Spinal cord (tissue), 10 donors: ENCODE measurements at regions not wholly inside any gene's neighbourhood (a gene's known extent, or its start where the extent isn't known, plus 50 kb on each side); places are given as distances from the start of the nearest gene placed in this dataset. TPM values are rescaled to one million over a fixed set of nuclear protein-coding genes. Genes with fewer than 3 reads are reported as not detected.
"Not testable (repeated sequence)": the region's sequence is repeated elsewhere in the genome, so short reads cannot be mapped to it uniquely, and the experiment has no call there.

Experiments
- DNase-seq, 6 donors: peaks; one replicate each; pipeline versions ENCODE4 v3.0.0 to v3.0.0-alpha.2; 2013 to 2015; ENCODE audit warnings: low spot score in 6 of 6, low read depth in 4 of 6
- H3K27ac ChIP-seq: one replicate; pipeline ENCODE4 v1.5.1; 2013; ENCODE audit warnings: low read depth, low read length, control low read depth
- H3K27me3 ChIP-seq: one replicate; pipeline ENCODE4 v1.6.1; 2013; ENCODE audit warnings: low read length; ENCODE audit not compliant: control insufficient read depth, insufficient read depth
- H3K36me3 ChIP-seq: one replicate; pipeline ENCODE4 v1.6.1; 2013; ENCODE audit warnings: low read length; ENCODE audit not compliant: control insufficient read depth, insufficient read depth
- H3K4me1 ChIP-seq: one replicate; pipeline ENCODE4 v1.6.1; 2013; ENCODE audit warnings: low read length; ENCODE audit not compliant: control insufficient read depth, insufficient read depth
- H3K4me3 ChIP-seq: one replicate; pipeline ENCODE4 v1.5.1; 2013; ENCODE audit warnings: low read depth, low read length, control low read depth
- H3K9me3 ChIP-seq: one replicate; pipeline ENCODE4 v1.6.1; 2013; ENCODE audit warnings: low read length; ENCODE audit not compliant: control insufficient read depth, insufficient read depth
- WGBS: methylation state at CpG from one replicate; pipeline ENCODE4 v1.1.5; 2013; ENCODE audit warnings: missing lambda C conversion rate; ENCODE audit not compliant: insufficient coverage; 5-methylcytosine and 5-hydroxymethylcytosine counted together
- small RNA-seq: library from RNA; depleted of rRNA; stranded (forward); fragments of <200 nt; gene quantifications from one replicate; pipeline ENCODE3, GENCODE V24; 2014; ENCODE audit warnings: low replicate concordance
- donor health status: healthy.

DNA sequence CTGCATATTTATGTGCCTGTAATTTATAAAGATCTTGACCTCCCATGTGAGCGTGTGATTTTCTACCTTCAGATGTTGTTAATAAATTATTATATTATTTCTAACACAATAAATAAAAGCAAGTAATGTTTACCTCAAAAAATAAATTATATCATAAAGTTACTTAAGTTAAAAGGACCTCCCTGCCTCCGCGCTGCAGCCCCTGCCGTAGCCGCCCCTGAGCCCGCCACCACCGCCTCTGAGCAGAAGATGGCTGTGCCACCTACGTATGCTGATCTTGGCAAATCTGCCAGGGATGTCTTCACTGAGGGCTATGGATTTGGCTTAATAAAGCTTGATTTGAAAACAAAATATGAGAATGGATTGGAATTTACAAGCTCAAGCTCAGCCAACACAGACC is 119.6 kb upstream of the BRWD3 start:
- H3K4me1 ChIP-seq: no peaks in the 10 kb centered on the region
- no peak for DNase-seq
- H3K27ac ChIP-seq: no peak overlapping the region
- 91% methylated on average over 7 of the region's 8 CpGs for WGBS
- no peaks in the 10 kb centered on the region for H3K27me3 ChIP-seq
- peaks cover 5% of the 10 kb centered on the region for H3K9me3 ChIP-seq
- no peak overlapping the region for H3K4me3 ChIP-seq
- H3K36me3 ChIP-seq: no peaks in the 10 kb centered on the region

DNA sequence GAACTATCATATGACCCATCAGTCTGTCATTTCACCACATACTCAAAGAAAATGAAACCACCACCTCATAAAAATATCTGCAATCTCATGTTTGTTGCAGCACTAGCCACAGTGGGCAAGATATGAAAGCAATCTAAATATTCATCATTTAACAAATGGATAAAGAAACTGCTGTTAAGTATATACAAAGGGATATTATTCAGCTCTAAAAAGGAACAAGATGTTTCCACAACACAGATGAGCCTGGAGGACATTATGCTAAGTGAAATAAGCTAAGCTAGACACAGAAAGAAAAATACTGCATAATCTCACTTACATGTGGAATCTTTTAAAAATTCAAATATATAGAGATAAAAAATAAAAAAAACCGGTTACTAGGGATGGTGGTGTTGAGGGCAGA is 108.2 kb upstream of the BRWD3 start:
- no peak for DNase-seq
- no CpG with 5 or more reads among the region's 1 CpG for WGBS
- Histone ChIP-seq H3K27me3 (no peaks in the 10 kb centered on the region), H3K4me1 (no peaks in the 10 kb centered on the region), H3K27ac (no peak overlapping the region), H3K9me3 (no peaks in the 10 kb centered on the region), H3K36me3 (no peaks in the 10 kb centered on the region), H3K4me3 (no peak overlapping the region)

DNA sequence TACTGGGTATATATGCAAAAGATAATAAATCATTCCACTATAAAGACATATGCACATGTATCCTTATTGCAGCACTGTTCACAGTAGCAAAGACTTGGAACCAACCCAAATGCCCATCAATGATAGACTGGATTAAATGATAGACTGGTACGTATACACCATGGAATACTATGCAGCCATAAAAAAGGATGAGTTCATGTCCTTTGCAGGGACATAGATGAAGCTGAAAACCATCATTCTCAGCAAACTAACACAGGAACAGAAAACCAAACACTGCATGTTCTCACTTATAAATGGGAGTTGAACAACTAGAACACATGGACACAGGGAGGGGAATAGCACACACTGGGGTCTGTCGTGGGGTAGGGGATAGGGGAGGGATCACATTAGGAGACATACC is 102.7 kb upstream of the BRWD3 start:
- H3K4me3 ChIP-seq, H3K27me3 ChIP-seq, H3K36me3 ChIP-seq, DNase-seq, H3K4me1 ChIP-seq, H3K9me3 ChIP-seq, H3K27ac ChIP-seq: not testable (repeated sequence)
- WGBS: no CpG with 5 or more reads among the region's 2 CpGs

DNA sequence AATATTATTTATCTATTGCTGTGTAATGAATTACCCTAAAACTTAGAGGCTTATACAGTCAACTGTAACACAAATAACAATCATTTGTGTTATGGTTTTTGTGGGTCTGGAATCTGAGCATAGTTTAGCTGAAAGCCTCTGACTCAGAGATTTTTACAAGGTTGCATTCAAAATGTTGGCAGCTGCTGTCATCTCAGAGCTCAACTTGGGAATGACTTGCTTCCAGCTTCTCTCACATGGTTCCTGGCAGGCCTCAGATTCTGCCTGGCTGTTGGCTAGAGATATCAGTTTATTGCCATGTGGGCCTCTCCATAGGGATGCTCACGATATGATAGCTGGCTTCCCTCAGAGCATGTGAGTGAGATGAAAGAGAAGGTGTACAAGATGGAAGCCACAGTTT is 70.2 kb upstream of the BRWD3 start:
- H3K36me3 ChIP-seq: no peaks in the 10 kb centered on the region
- H3K27ac ChIP-seq: no peak overlapping the region
- no peaks in the 10 kb centered on the region for H3K9me3 ChIP-seq
- peaks cover 3% of the 10 kb centered on the region for H3K27me3 ChIP-seq
- WGBS: 10% methylated on average over 1 of the region's 1 CpG
- peak in 1 of 6 donors; percentile 41 for DNase-seq
- no peaks in the 10 kb centered on the region for H3K4me1 ChIP-seq
- H3K4me3 ChIP-seq: no peak overlapping the region

DNA sequence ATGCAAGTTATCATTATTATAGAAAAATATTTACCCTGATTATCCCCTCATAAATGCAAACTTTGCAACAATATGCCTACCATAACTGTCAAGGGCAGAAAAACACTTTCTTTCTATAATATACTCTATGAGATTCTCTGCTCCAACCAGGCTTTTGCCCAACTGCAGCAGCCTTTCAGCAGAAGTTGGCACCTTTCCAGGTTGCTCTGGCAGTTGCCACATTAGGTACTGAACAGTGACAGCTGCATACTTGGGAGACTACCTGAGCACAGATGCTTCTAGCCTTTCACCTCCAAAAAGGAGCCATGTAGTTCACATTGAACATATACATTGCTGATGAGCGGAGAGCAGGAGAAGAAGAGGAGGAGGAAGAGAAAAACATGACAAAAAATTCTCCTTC is 69.5 kb upstream of the BRWD3 start:
- WGBS: no CpG with 5 or more reads among the region's 1 CpG
- Histone ChIP-seq H3K4me1 (no peaks in the 10 kb centered on the region), H3K36me3 (no peaks in the 10 kb centered on the region), H3K4me3 (no peak overlapping the region), H3K27ac (no peak overlapping the region), H3K27me3 (peaks cover 3% of the 10 kb centered on the region), H3K9me3 (no peaks in the 10 kb centered on the region)
- peak in 4 of 6 donors; percentile 2 to 62 (median 28) for DNase-seq

DNA sequence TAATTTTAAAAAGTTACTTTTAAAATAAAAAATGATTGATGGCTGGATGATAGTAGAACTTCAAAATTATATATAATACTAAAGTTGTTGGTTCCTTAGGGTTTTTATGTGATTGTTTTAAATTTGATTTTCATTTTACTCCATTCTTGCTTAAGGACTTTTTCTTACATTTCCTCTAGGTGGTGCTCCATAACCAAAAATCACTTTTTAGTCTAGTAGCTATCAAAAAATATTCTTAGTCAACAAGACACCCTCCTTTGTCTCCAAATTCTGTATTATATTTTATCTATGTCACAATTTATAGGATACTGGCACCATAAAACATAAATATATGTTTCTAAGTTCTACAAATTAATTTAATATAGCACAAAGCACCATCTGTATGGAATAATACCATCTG is 67.2 kb upstream of the BRWD3 start:
- no peaks in the 10 kb centered on the region for H3K27me3 ChIP-seq
- no peaks in the 10 kb centered on the region for H3K4me1 ChIP-seq
- DNase-seq: peak in 4 of 6 donors; percentile 15 to 85 (median 48)
- H3K27ac ChIP-seq: no peak overlapping the region
- H3K4me3 ChIP-seq: no peak overlapping the region
- no peaks in the 10 kb centered on the region for H3K9me3 ChIP-seq
- no peaks in the 10 kb centered on the region for H3K36me3 ChIP-seq

Small RNA genes lying in the stretch of these regions (small RNA-seq; reads per million reads assigned to genes)
- not detected for gene RNU6-493P
